GM12878 (cell line): ENCODE measurements at regions not wholly inside any gene's neighbourhood (a gene's known extent, or its start where the extent isn't known, plus 50 kb on each side); places are given as distances from the start of the nearest gene placed in this dataset.

Experiments
- ATAC-seq: fragments of 200-7000 bp; cut with Tn5 transposase; 3 replicates; pipeline ENCODE4 v1.9.1; 2020; ENCODE audit warnings: mild to moderate bottlenecking, moderate library complexity
- BruUV-seq: library from RNA; stranded (reverse); fragments of 400-500 nt; replicated peaks from 2 replicates; lab custom pipeline; 2021; lab: Mats Ljungman, UMichigan
- CTCF ChIA-PET: fragments of 300-600 bp; sonication (Branson Sonifier 250); formaldehyde crosslinking; extraction: SDS; loops from one replicate; lab custom pipeline; 2021; ENCODE audit warnings: inconsistent platforms; lab: Yijun Ruan, JAX
- POLR2A ChIA-PET: fragments of 350-600 bp; formaldehyde crosslinking; extraction: SDS; loops from one replicate; lab custom pipeline; 2021; ENCODE audit warnings: inconsistent platforms; lab: Charles Lee
- RAD21 ChIA-PET: fragments of 300-600 bp; sonication (Branson Sonifier 250); formaldehyde crosslinking; loops from one replicate; lab custom pipeline; 2023; ENCODE audit warnings: antibody characterized with exemption; ENCODE audit not compliant: unreplicated experiment; lab: Charles Lee
- SMC1A ChIA-PET: fragments of 300-600 bp; sonication (Branson Sonifier 250); formaldehyde crosslinking; loops from one replicate; lab custom pipeline; 2023; ENCODE audit not compliant: unreplicated experiment, uncharacterized antibody; lab: Charles Lee
- DNase-seq: peaks from one replicate; pipeline ENCODE4 v3.0.0-alpha.2; 2011; ENCODE audit warnings: low read depth, low spot score
- FAIRE-seq: peaks from 3 replicates; lab custom pipeline; 2011; peaks lifted over from hg19 to GRCh38; lab: Jason Lieb, UNC
- H2AFZ ChIP-seq: 2 replicates; pipeline ENCODE4 v1.6.0; 2011; ENCODE audit warnings: low read depth, low read length, control low read depth; ENCODE audit not compliant: control insufficient read depth
- H3K27ac ChIP-seq: 2 replicates; pipeline ENCODE4 v1.5.1; 2011; ENCODE audit warnings: control low read depth; ENCODE audit not compliant: control insufficient read depth, insufficient read depth
- H3K27me3 ChIP-seq, 2 experiments: replicated peaks in 1 of 2; 2 replicates each; pipeline versions ENCODE4 v1.6.0 to v1.6.1; 2011; ENCODE audit warnings: low read length in 1 of 2; ENCODE audit not compliant: control insufficient read depth in 2 of 2, insufficient read depth in 2 of 2
- H3K36me3 ChIP-seq, 2 experiments: 2 replicates each; pipeline ENCODE4 v1.5.1; 2011; ENCODE audit warnings: low read length in 1 of 2; ENCODE audit not compliant: control insufficient read depth in 2 of 2, insufficient read depth in 2 of 2
- H3K4me1 ChIP-seq: 2 replicates; pipeline ENCODE4 v1.6.1; 2011; ENCODE audit warnings: mild to moderate bottlenecking, low read length, moderate library complexity, mixed read lengths; ENCODE audit not compliant: control insufficient read depth, insufficient read depth
- H3K4me2 ChIP-seq: 2 replicates; pipeline ENCODE4 v1.6.0; 2011; ENCODE audit warnings: control low read depth; ENCODE audit not compliant: control insufficient read depth, insufficient read depth
- H3K4me3 ChIP-seq: fragments of 200-600 bp; sonication (generic); 2 replicates; pipeline ENCODE4 v1.5.1; 2016
- H3K79me2 ChIP-seq: 2 replicates; pipeline ENCODE4 v1.6.0; 2011; ENCODE audit warnings: low read length; ENCODE audit not compliant: control insufficient read depth, insufficient read depth
- H3K9ac ChIP-seq: 2 replicates; pipeline ENCODE4 v1.8.0; 2011; ENCODE audit warnings: low read length, control low read depth, mixed read lengths; ENCODE audit not compliant: control insufficient read depth, insufficient read depth
- H3K9me3 ChIP-seq: replicated peaks from 3 replicates; pipeline ENCODE4 v1.5.1; 2011; ENCODE audit warnings: mild to moderate bottlenecking, low read length; ENCODE audit not compliant: control insufficient read depth, insufficient read depth
- H4K20me1 ChIP-seq: 2 replicates; pipeline ENCODE4 v1.6.0; 2011; ENCODE audit not compliant: control insufficient read depth, insufficient read depth
- BRCA1 ChIP-seq: IDR thresholded peaks from 2 replicates; pipeline ENCODE4 v1.6.1; 2011; ENCODE audit warnings: low read depth, low read length, improper control_type of control experiment
- CREB1 ChIP-seq: IDR thresholded peaks from 2 replicates; pipeline ENCODE4 v1.6.1; 2012; ENCODE audit warnings: low read depth, mild to moderate bottlenecking, inconsistent platforms
- ETV6 ChIP-seq, 2 experiments: fragments of 450-650 bp in 1 of 2; IDR thresholded peaks in 1 of 2; conservative IDR thresholded peaks in 1 of 2; 2 replicates each; pipeline ENCODE4 v1.6.1; 2014; ENCODE audit warnings: antibody characterized with exemption in 1 of 2, borderline replicate concordance in 1 of 2, low read depth in 1 of 2, mild to moderate bottlenecking in 1 of 2, moderate library complexity in 1 of 2
- IRF4 ChIP-seq: IDR thresholded peaks from 2 replicates; pipeline ENCODE4 v1.6.1; 2011; ENCODE audit warnings: low read depth, low read length
- MEF2B ChIP-seq: fragments of 450-650 bp; IDR thresholded peaks from 2 replicates; pipeline ENCODE4 v1.6.1; 2018; ENCODE audit warnings: mild to moderate bottlenecking, moderate library complexity; ENCODE audit not compliant: partially characterized antibody, poor library complexity, severe bottlenecking
- MXI1 ChIP-seq: fragments of 150-350 bp; IDR thresholded peaks from 2 replicates; pipeline ENCODE4 v1.6.1; 2011; ENCODE audit warnings: low read depth, mild to moderate bottlenecking, inconsistent platforms, low read length, improper control_type of control experiment
- MYC ChIP-seq: IDR thresholded peaks from 2 replicates; pipeline ENCODE4 v1.6.1; 2011; ENCODE audit warnings: mild to moderate bottlenecking, low read length, moderate library complexity, inconsistent platforms; ENCODE audit not compliant: insufficient read depth, insufficient replicate concordance, insufficient read length, severe bottlenecking
- PAX5 ChIP-seq: IDR thresholded peaks from 2 replicates; pipeline ENCODE4 v1.6.1; 2011; ENCODE audit warnings: low read depth, low read length, borderline replicate concordance
- POU2F2 ChIP-seq: IDR thresholded peaks from 3 replicates; pipeline ENCODE4 v1.6.1; 2011; ENCODE audit warnings: low read depth, mild to moderate bottlenecking, low read length, borderline replicate concordance
- RAD21 ChIP-seq: IDR thresholded peaks from 2 replicates; pipeline ENCODE4 v1.6.1; 2011; ENCODE audit warnings: mild to moderate bottlenecking, low read depth, low read length, moderate library complexity; ENCODE audit not compliant: insufficient read depth
- RAD51 ChIP-seq: fragments of 450-650 bp; IDR thresholded peaks from 2 replicates; pipeline ENCODE4 v1.6.1; 2016; ENCODE audit warnings: moderate library complexity, mild to moderate bottlenecking, inconsistent platforms
- SMC3 ChIP-seq: IDR thresholded peaks from 2 replicates; pipeline ENCODE4 v1.6.1; 2011; ENCODE audit warnings: low read length, improper control_type of control experiment, borderline replicate concordance
- STAT1 ChIP-seq: fragments of 450-650 bp; conservative IDR thresholded peaks from 2 replicates; pipeline ENCODE4 v1.6.1; 2014; ENCODE audit warnings: antibody characterized with exemption, mild to moderate bottlenecking
- SUZ12 ChIP-seq: fragments of 200-600 bp; sonication (generic); IDR thresholded peaks from one replicate; pipeline ENCODE4 v1.6.1; 2018; ENCODE audit warnings: antibody characterized with exemption, mild to moderate bottlenecking; ENCODE audit not compliant: unreplicated experiment
- WRNIP1 ChIP-seq: IDR thresholded peaks from 2 replicates; pipeline ENCODE4 v1.6.1; 2011; ENCODE audit warnings: low read depth, low read length, improper control_type of control experiment, borderline replicate concordance
- WGBS: methylation state at CpG from one replicate; pipeline ENCODE4 v1.1.6; 2016; ENCODE audit warnings: low lambda C conversion rate; ENCODE audit not compliant: insufficient replicate concordance, insufficient coverage; ENCODE audit errors: missing lambda C conversion rate; 5-methylcytosine and 5-hydroxymethylcytosine counted together
- in situ Hi-C: fragments of 300-500 bp; cut with MboI; formaldehyde crosslinking; loops from 9 replicates; pipeline ENCODE4 v1.14.3; 2018; ENCODE audit warnings: mixed read lengths
- intact Hi-C: fragments of 100-400 bp; cut with micrococcal nuclease; formaldehyde crosslinking; loops from one replicate; pipeline ENCODE4 v1.14.2; 2022; ENCODE audit not compliant: unreplicated experiment
- TF ChIP-seq, protein P1 (sequence below): fragments of 450-650 bp; formaldehyde crosslinking; IDR thresholded peaks from 2 replicates; pipeline ENCODE4 v1.4.0; 2022; ENCODE audit warnings: mild to moderate bottlenecking, moderate library complexity
- TF ChIP-seq, protein P2 (sequence below), 3 experiments: IDR thresholded peaks in 2 of 3; conservative IDR thresholded peaks in 1 of 3; 2 replicates each; pipeline ENCODE4 v1.5.1; 2011; ENCODE audit warnings: low read depth in 3 of 3, low read length in 3 of 3, mild to moderate bottlenecking in 3 of 3, control low read depth in 2 of 3, moderate library complexity in 2 of 3, inconsistent platforms in 1 of 3, mixed read lengths in 1 of 3; ENCODE audit not compliant: control insufficient read depth in 2 of 3, insufficient read depth in 1 of 3; ENCODE audit errors: extremely low read depth in 1 of 3

DNA sequence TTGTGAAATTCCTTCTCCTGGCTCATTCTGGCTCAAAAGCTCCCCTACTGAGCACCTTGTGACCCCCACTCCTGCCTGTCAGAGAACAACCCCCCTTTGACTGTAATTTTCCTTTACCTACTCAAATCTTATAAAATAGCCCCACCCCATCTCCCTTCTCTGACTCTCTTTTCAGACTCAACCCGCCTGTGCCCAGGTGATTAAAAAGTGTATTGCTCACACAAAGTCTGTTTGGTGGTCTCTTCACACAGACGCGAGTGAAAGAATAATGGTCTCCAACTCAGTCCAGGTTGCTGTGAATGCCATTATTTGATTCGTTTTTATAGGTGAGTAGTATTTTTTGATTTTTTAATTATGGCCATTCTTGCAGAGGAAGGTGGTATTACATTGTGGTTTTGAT is 414.1 kb upstream of the FKBP1C start (continued):
- TF ChIP-seq CREB1 (no peak), STAT1 (no peak), MXI1 (no peak), WRNIP1 (no peak), POU2F2 (no peak), ETV6 (conservative IDR thresholded peaks at IDR 0.05 in 1 of 2, IDR thresholded peaks at IDR 0.05 in 1 of 2; ENCODE audit: borderline replicate concordance in 1 of 2, low read depth in 1 of 2) (no peak), IRF4 (no peak), PAX5 (no peak)
- TF ChIP-seq, protein P1, sequence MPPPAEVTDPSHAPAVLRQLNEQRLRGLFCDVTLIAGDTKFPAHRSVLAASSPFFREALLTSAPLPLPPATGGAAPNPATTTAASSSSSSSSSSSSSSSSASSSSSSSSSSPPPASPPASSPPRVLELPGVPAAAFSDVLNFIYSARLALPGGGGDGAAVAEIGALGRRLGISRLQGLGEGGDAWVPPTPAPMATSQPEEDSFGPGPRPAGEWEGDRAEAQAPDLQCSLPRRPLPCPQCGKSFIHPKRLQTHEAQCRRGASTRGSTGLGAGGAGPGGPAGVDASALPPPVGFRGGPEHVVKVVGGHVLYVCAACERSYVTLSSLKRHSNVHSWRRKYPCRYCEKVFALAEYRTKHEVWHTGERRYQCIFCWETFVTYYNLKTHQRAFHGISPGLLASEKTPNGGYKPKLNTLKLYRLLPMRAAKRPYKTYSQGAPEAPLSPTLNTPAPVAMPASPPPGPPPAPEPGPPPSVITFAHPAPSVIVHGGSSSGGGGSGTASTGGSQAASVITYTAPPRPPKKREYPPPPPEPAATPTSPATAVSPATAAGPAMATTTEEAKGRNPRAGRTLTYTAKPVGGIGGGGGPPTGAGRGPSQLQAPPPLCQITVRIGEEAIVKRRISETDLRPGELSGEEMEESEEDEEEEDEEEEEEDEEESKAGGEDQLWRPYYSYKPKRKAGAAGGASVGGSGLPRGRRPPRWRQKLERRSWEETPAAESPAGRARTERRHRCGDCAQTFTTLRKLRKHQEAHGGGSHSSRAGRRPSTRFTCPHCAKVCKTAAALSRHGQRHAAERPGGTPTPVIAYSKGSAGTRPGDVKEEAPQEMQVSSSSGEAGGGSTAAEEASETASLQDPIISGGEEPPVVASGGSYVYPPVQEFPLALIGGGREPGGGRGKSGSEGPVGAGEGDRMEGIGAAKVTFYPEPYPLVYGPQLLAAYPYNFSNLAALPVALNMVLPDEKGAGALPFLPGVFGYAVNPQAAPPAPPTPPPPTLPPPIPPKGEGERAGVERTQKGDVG, result no peak

DNA sequence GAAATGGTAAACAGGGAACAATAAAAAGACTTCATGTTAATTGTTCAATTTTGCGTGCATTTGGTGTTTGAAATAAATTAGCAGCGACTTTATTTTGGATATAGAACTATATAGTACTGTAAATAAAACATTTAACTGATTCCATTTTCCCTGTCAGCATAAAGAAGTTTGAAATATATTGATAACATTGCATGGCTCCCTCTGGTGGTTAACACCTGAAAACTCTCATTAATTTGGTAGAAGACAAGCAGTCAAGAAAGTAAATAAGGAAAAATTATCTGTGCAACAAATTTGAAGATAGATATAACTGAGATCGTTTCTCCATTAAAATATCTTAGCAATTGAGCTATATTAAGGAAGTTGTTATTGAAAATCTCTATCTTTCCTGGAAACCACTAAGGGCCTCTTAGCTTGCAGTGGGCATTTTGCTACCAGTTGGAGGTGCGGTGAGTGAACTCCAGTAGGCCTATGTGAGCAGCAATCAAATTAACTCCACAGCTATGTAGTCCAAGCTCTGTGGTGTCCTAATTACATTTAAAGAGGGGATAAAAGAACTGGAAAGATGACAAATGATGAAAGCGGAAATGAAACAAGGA is 435.7 kb upstream of the FKBP1C start:
- Histone ChIP-seq H3K27me3 (no peaks in the 10 kb centered on the region), H3K4me3 (no peak overlapping the region), H3K27ac (no peak overlapping the region), H3K9ac (no peak overlapping the region), H4K20me1 (no peaks in the 10 kb centered on the region), H2AFZ (no peak overlapping the region), H3K9me3 (no peaks in the 10 kb centered on the region), H3K79me2 (no peaks in the 10 kb centered on the region), H3K4me2 (no peak overlapping the region), H3K4me1 (no peaks in the 10 kb centered on the region), H3K36me3 (no peaks in the 10 kb centered on the region)
- 32% methylated on average over 5 of the region's 5 CpGs for WGBS
- ATAC-seq, result peak; percentile 67
- in situ Hi-C loops, result loop anchor here (25.0 kb wide), 1 partner anchor 963 kb away; no protein-coding TSS in a partner anchor
- ChIA-PET CTCF (interaction anchor here (1.0 to 4.4 kb wide), 7 partner anchors 9 to 497 kb away, joined by 3 to 25 read pairs (median 4); no protein-coding TSS in a partner anchor), POLR2A (no interaction called here), SMC1A (interaction anchor here (0.7 to 2.9 kb wide), 4 partner anchors 10 to 494 kb away, joined by 3 to 18 read pairs (median 6); partner anchors contain the start of gene KHDRBS2), RAD21 (no interaction called here)
- TF ChIP-seq MEF2B, result no peak
- TF ChIP-seq, protein P2, sequence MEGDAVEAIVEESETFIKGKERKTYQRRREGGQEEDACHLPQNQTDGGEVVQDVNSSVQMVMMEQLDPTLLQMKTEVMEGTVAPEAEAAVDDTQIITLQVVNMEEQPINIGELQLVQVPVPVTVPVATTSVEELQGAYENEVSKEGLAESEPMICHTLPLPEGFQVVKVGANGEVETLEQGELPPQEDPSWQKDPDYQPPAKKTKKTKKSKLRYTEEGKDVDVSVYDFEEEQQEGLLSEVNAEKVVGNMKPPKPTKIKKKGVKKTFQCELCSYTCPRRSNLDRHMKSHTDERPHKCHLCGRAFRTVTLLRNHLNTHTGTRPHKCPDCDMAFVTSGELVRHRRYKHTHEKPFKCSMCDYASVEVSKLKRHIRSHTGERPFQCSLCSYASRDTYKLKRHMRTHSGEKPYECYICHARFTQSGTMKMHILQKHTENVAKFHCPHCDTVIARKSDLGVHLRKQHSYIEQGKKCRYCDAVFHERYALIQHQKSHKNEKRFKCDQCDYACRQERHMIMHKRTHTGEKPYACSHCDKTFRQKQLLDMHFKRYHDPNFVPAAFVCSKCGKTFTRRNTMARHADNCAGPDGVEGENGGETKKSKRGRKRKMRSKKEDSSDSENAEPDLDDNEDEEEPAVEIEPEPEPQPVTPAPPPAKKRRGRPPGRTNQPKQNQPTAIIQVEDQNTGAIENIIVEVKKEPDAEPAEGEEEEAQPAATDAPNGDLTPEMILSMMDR (IDR thresholded peaks at IDR 0.05 in 2 of 3, conservative IDR thresholded peaks at IDR 0.05 in 1 of 3; ENCODE audit: control insufficient read depth in 2 of 3, extremely low read depth in 1 of 3, insufficient read depth in 1 of 3, low read depth in 3 of 3, low read length in 3 of 3), result peak; percentile 29 to 55 (median 43); a peak in 4 of 6 replicates
- no peak for TF ChIP-seq BRCA1
- no peak for TF ChIP-seq MYC
- TF ChIP-seq RAD51, result no peak
- no peak for TF ChIP-seq SUZ12
- peak; percentile 44; the same call in 1 of the 2 replicates for TF ChIP-seq RAD21
- TF ChIP-seq SMC3, result peak; percentile 47; the same call in 1 of the 2 replicates
- no peak for DNase-seq
- intact Hi-C loops, result loop anchor here (5.0 kb wide), 1 partner anchor 497 kb away; no protein-coding TSS in a partner anchor
- no TSS peak for BruUV-seq
- no peak for FAIRE-seq
